Pancreas (tissue), 10 donors: ENCODE measurements at regions not wholly inside any gene's neighbourhood (a gene's known extent, or its start where the extent isn't known, plus 50 kb on each side); places are given as distances from the start of the nearest gene placed in this dataset.

Source experiments
- ATAC-seq, 4 donors: fragments of 200-7000 bp; cut with Tn5 transposase; one replicate each; pipeline versions ENCODE4 v1.8.0 to v1.9.1; 2020; ENCODE audit warnings: mild to moderate bottlenecking in 4 of 4, moderate library complexity in 4 of 4
- DNase-seq, 6 donors: peaks; one replicate each; pipeline ENCODE4 v3.0.0-alpha.2; 2020
- FAIRE-seq: peaks from 2 replicates; lab custom pipeline; 2012; peaks lifted over from hg19 to GRCh38; lab: Jason Lieb, UNC
- H3K27ac ChIP-seq, 4 donors: fragments of 200-600 bp; sonication (generic); 1 replicate in 3 of 4; 2 replicates in 1 of 4; pipeline versions ENCODE4 v1.5.0 to v1.8.0; 2020
- H3K27me3 ChIP-seq, 4 donors: fragments of 200-600 bp; one replicate each; pipeline ENCODE4 v1.8.0; 2021
- H3K36me3 ChIP-seq, 3 donors: fragments of 200-600 bp; sonication (generic) in 1 of 3; one replicate each; pipeline versions ENCODE4 v1.5.0 to v1.8.0; 2020 to 2021
- H3K4me1 ChIP-seq, 3 donors: fragments of 200-600 bp; one replicate each; pipeline ENCODE4 v1.8.0; 2021
- H3K4me3 ChIP-seq, 4 donors: fragments of 200-600 bp; sonication (generic) in 2 of 4; one replicate each; pipeline versions ENCODE4 v1.5.0 to v1.8.0; 2020 to 2021
- H3K9me3 ChIP-seq, 4 donors: fragments of 200-600 bp; one replicate each; pipeline ENCODE4 v1.8.0; 2021
- CTCF ChIP-seq, 4 donors: fragments of 200-600 bp; sonication (generic) in 3 of 4; IDR thresholded peaks; one replicate each; pipeline versions ENCODE4 v1.5.0 to v1.8.0; 2021; ENCODE audit warnings: antibody characterized with exemption in 4 of 4
- WGBS, 2 donors: extraction: QIAGEN DNeasy Blood & Tissue Kit; methylation state at CpG; one replicate each; pipeline ENCODE4 v1.1.7; 2013; 5-methylcytosine and 5-hydroxymethylcytosine counted together
- intact Hi-C, 3 donors: fragments of 100-400 bp; cut with DNase I; formaldehyde crosslinking; loops; one replicate each; pipeline versions ENCODE4 v1.11.1 to v1.14.2; 2022
- donor health status: healthy with polysubstance abuse.
- donor health status: DM: no; HTN: no; CAD: no; lungs with moderate emphysema.
- donor health status: DM: no; HTN: no; CAD: no.
- donor health status: control.
- donor health status: control.
- donor health status: Bipolar disorder and iron deficiency.
- donor health status: DM: yes; HTN: yes; CAD: no.
- donor health status: DM: no; HTN: no; CAD: no.
- donor health status: DM: no; HTN: no; CAD: no.
- donor health status: DM: yes; HTN: yes; CAD: no.

GRCh38 chr4:96152824-96153223, 312.9 kb downstream of the PDHA2 start:
- TF ChIP-seq CTCF (IDR thresholded peaks at IDR 0.05), result no peak
- H3K27ac ChIP-seq, result no peak overlapping the region
- no peak for ATAC-seq
- WGBS, 2 donors, result 92 to 97% methylated on average over 2 of the region's 2 CpGs
- intact Hi-C loops, result no loop called here
- H3K4me1 ChIP-seq, result no peaks in the 10 kb centered on the region
- no peak for FAIRE-seq
- H3K9me3 ChIP-seq, result no peaks in the 10 kb centered on the region
- no peak overlapping the region for H3K4me3 ChIP-seq
- no peak for DNase-seq
- no peaks in the 10 kb centered on the region for H3K27me3 ChIP-seq
- no peaks in the 10 kb centered on the region for H3K36me3 ChIP-seq

GRCh38 chr4:96154676-96155075, 314.8 kb downstream of the PDHA2 start:
- no peak for DNase-seq
- 93 to 97% methylated on average over 2 of the region's 2 CpGs for WGBS, 2 donors
- no peak for TF ChIP-seq CTCF (IDR thresholded peaks at IDR 0.05)
- Histone ChIP-seq H3K4me3 (no peak overlapping the region), H3K36me3 (no peaks in the 10 kb centered on the region), H3K27ac (no peak overlapping the region), H3K27me3 (no peaks in the 10 kb centered on the region), H3K9me3 (no peaks in the 10 kb centered on the region), H3K4me1 (no peaks in the 10 kb centered on the region)
- FAIRE-seq, result no peak
- ATAC-seq, result no peak
- intact Hi-C loops, result no loop called here

- Histone ChIP-seq H3K4me1 (no peaks in the 10 kb centered on the region), H3K27ac (no peak overlapping the region), H3K9me3 (no peaks in the 10 kb centered on the region), H3K4me3 (no peak overlapping the region), H3K27me3 (no peaks in the 10 kb centered on the region), H3K36me3 (no peaks in the 10 kb centered on the region)
- FAIRE-seq (no peak), DNase-seq (no peak), ATAC-seq (no peak)
- 45% methylated on average over 1 of the region's 1 CpG for WGBS, 2 donors
- no peak for TF ChIP-seq CTCF (IDR thresholded peaks at IDR 0.05)
- intact Hi-C loops, result no loop called here
Observed at GRCh38 chr4:96162636-96163035, 322.7 kb downstream of the PDHA2 start.

- no peak for ATAC-seq
- intact Hi-C loops, result no loop called here
- Histone ChIP-seq H3K36me3 (no peaks in the 10 kb centered on the region), H3K9me3 (no peaks in the 10 kb centered on the region), H3K27me3 (no peaks in the 10 kb centered on the region), H3K4me3 (no peak overlapping the region), H3K4me1 (no peaks in the 10 kb centered on the region), H3K27ac (no peak overlapping the region)
- no peak for FAIRE-seq
- DNase-seq, result no peak
- TF ChIP-seq CTCF (IDR thresholded peaks at IDR 0.05), result no peak
- 83 to 90% methylated on average over 3 of the region's 3 CpGs for WGBS, 2 donors
Observed at GRCh38 chr4:96164814-96165351, 325.0 kb downstream of the PDHA2 start.

GRCh38 chr4:96166806-96167205, 326.9 kb downstream of the PDHA2 start:
- intact Hi-C loops, result no loop called here
- no peaks in the 10 kb centered on the region for H3K9me3 ChIP-seq
- no peak overlapping the region for H3K4me3 ChIP-seq
- H3K27ac ChIP-seq, result no peak overlapping the region
- H3K27me3 ChIP-seq, result no peaks in the 10 kb centered on the region
- no peak for DNase-seq
- H3K4me1 ChIP-seq, result no peaks in the 10 kb centered on the region
- no peak for FAIRE-seq
- TF ChIP-seq CTCF (IDR thresholded peaks at IDR 0.05), result no peak
- H3K36me3 ChIP-seq, result no peaks in the 10 kb centered on the region
- ATAC-seq, result no peak
